ENCODE measurements at regions not wholly inside any gene's neighbourhood (a gene's known extent, or its start where the extent isn't known, plus 50 kb on each side); places are given as distances from the start of the nearest gene placed in this dataset.

DNA sequence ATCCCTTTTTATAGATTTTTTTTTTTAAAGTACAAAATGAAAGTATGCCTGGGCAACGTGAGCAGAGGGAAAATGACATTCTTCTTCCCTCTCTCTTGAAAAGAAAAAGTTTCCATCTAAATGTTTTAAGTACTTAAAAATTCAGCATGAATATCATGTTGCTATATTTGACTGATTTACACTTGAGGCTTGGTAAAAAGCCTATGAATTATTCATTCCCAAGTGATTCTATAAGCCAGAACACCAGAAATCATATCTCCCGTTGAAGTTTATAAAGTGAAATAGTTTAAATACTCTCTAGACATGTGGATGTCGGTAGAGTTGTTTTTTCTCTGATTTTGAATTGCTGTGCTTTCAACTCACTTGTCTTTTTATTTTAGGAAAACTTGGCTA is 276.2 kb upstream of the RARB start:
- TF ChIP-seq EZH2phosphoT487 (IDR thresholded peaks at IDR 0.05; ENCODE audit: insufficient read depth, low read depth) (no peak), EZH2 (IDR thresholded peaks at IDR 0.05; ENCODE audit: insufficient read depth, poor library complexity, severe bottlenecking) (no peak)

All from GM23248 (cell line).